ENCODE measurements at regions not wholly inside any gene's neighbourhood (a gene's known extent, or its start where the extent isn't known, plus 50 kb on each side); places are given as distances from the start of the nearest gene placed in this dataset.
A peak's percentile ranks its signal among the peaks of the same experiment; 100 is the strongest.

DNA sequence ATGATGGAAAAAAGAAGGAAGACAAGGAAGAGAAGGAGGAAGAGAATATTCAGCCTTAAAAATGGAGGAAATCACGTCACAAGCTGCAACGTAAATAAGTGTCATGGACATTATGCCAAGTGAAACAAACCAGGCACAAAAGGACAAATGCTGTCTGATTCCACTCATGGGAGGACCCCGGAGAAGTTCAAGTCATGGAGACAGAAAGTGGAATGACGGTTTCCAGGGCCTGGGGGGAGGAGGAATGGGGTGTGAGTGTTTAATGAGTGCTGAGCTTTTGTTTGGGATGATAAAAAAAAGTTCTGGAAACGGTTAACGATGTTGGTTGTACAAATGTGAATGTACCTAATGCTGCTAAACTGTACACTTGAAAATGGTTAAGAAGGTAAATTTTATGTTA, 439.5 kb downstream of the GADD45G start:
- peak in 1 of 2 experiments; percentile 59 for DNase-seq

DNA sequence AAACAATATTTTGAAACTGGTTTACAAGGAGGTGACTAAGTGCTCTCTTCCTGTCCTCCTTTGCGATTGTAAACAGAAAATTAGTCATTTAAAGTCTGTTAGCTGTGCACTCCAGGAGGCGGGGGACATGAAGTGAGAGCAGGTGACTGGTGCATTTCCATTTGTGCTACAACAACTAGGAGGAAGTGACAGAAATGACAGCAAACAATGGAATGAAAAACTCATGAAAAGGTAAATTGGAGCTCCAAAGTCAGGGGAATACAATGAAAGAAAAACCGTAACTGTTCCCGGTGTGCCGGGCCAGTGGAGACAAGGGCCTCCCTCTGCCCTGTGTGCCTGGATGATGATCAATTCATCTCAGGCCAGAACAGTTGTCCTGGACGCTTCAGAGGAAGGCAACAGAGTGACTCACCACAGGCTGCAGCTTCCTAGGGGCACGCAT, 439.9 kb downstream of the GADD45G start:
- DNase-seq: peak; percentile 18 to 59

DNA sequence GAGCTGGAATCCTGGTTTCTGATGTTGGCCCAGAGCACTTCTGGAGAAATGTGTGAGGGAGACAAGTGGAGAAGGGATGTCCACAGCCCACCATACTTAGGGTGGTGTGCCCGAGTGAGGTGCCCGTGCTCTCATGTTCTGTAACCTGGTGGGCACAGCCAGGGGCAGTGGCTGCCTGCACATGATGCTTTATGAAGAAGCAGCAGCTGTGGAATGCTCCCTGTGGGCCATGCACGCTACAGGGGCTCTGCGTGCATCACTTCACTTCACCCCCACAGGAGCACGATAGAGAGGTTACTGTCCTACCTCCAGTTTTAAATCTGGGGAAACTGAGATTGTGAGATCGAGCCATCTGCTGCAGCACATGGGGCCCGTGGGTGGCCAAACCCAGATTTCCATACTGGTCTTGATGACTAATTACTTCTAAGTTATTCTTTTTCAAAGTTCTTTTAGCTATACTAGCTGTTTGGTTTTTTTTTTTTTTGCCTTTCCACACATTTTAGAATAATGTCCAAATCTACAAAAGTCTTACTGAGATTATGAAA, 441.6 kb downstream of the GADD45G start:
- DNase-seq: no peak

DNA sequence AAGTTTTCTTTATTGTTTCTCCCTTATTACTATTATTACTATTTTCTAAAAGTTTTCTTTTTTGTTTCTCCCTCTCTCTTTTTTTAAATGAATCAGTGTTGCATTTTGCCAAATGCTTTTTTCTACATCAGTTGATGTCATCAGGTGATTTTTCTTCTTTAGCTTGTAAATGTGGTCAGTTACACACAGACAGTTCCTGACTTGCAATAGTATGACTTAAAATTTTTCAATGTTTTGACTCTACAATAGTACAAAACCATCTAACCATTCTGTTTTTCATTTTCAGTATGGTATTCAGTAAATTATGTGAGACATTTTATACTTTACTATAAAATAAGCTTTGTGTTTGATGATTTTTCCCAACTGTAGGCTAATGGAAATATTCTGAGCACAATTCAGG, 443.0 kb downstream of the GADD45G start:
- DNase-seq: no peak

DNA sequence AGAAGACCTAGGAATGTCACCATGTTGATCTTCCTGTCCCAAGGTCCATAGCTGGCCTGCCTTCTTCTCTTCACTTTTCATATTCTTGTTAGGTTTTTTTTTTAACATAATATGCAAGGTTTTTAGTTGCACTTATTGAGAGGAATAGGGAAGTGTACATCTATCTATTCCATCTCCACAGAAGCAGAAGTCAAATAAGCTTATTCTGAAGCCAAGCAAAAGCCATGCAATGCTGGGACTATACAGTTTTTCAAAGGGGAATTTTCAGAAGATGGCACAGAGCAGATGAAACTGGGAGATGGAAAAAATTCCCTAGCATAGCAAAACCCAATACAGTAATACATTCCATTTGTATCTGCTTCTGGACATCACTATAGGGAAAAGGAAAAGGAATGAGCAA, 447.6 kb downstream of the GADD45G start:
- no peak for DNase-seq

DNA sequence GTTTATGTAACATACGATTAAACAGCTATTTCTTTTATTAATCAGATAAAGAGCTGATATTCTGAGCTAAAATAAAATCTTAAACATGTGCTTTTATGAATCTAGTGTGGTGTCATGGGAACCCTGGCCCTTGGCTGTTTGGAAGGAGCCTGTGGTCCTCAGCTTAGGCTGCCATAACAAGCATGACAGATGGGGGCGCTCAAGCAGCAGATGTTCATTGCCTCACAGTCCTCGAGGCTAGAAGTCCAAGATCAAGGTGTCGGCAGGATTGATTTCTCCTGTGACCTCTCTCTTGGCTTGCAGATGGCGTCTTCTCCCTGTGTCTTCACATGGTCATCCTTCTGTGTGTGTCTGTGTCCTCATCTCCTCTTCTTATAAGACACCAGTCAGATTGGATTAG, 448.2 kb downstream of the GADD45G start:
- DNase-seq: no peak

DNA sequence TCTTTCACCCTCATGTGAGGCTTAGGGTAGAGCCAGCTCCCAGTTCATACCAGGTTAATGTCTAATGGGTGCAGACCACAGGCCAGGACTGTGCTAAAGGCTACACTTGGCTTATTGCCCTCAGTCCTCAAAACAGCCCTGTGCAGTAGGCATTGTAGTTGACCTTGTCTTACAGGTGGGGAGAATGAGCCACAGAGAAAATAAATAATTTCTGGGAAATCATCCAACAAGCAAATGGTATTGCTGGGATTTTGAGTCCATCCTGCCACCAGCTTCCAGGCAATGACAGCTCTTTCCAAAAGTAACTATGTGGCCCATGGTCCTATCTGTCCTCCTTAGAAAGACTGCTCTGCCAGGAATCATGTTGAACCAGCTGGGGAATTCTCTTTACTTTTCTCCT, 450.0 kb downstream of the GADD45G start:
- no peak for DNase-seq

DNA sequence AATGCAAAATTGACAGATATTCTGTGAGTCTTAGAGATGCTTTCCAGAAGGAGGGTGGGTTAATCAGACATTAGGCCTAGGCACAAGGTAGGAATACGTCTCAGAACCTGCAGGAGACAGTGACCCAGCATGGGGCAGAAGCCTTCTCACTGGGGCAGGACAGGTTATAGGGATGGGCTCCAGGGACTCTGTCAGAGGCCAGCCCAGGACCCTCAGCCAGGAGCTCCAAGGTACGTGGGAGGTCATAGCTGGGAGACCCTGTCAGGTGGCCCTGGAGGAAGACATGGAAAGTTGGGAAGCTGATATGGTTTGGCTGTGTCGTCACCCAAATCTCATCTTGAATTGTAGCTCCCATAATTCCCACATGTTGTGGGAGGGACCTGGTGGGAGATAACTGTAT, 450.4 kb downstream of the GADD45G start:
- DNase-seq: no peak

DNA sequence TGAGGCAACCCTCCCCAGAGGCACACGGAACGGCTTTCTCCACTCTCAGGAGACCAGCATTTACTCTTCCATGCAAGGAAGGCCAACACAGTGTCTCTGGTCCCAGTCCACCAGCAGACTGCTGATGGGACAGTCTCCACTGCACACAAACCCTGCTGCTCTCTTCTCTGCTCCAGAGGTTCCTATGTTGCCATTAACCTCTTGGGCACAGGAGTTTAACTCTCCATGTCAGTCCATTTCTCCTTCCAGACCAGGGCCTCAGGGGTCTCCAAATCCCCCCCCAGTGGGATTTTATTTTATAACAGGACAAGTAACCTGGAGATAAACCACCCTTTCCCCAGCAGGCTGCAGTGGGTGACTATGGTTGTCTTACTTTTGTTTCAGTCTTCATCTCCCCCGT, 452.5 kb downstream of the GADD45G start:
- no peak for DNase-seq

DNA sequence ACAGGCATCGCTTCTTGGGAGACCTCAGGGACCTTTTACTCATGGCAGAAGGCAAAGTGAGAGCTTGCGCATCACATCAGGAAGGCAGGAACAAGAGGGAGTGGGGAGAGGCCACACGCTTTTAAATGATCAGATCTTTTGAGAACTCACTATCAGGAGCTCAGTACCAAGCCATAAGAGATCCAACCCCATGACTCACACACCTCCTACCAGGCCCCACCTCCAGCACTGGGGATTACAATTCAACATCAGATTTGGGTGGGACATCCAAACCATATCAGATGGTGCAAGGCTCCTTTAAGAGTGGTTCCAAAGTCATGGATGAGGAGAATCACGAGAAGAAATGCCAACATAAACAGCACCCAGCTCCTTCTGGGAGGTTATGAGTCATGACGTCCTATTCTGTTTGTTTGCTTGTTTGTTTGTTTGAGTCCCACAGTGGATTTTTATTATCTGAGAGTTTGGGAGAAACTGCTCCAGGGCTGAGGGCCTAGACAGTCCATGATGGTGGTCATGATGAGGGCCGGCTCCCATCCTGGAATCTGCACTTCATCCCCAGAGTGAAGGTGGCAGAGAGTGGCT, 453.5 kb downstream of the GADD45G start:
- no peak for DNase-seq

DNA sequence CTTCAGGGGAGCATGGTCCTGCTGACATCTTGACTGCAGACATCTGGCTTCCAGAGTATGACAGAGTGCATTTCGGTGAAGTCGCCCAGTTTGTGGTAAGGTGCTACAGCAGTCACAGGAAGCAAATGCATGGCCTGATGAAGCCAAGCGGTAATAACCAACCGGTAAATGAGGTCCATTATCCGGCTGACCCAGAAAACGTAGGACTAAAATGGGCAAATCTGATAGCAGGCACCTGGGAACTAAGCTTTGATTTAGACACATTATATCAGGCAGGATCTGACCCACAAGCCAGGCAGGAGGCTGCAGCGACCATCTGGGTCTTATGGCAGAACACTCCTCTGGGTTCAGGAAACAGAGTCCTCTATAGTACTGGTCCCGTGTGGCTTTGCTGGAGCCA, 454.6 kb downstream of the GADD45G start:
- no peak for DNase-seq

DNA sequence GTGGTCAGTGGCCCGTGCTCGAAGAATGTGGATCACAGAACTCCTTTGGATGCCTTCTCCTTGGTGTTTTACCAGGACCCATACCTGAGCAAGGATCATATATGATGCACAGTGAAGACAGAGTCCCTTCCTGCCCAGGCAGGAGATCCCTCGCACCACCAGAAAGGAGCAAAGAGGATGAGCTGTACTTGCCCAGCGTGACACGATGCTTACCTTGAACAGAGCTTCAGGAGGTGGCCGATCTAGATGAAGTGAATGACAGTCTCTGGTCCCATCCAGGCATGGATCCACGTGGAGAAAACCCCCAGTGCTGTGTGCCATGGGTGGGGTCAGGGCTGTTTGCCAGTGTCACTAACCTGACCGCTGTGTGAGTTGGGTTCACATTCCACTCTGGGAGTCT, 455.4 kb downstream of the GADD45G start:
- DNase-seq: no peak

DNA sequence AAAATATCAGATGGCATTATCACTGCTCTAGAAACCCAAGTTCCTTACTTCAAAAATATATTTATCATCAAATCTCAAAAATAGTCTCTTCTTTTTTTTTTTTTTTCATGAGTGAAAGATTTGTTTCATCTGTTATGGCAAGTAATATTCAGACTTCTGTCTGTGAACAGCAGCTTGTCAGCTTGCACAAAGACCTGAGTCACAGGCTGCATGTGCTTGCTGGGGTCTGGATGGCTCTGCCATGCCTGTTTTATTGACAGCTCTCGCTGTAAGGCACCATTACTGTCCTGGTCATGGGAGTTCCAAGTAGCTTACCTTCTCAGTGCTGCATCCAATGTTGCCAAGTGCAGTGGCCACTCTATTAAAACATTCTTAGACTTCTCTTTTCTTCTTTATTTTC, 456.4 kb downstream of the GADD45G start:
- no peak for DNase-seq

DNA sequence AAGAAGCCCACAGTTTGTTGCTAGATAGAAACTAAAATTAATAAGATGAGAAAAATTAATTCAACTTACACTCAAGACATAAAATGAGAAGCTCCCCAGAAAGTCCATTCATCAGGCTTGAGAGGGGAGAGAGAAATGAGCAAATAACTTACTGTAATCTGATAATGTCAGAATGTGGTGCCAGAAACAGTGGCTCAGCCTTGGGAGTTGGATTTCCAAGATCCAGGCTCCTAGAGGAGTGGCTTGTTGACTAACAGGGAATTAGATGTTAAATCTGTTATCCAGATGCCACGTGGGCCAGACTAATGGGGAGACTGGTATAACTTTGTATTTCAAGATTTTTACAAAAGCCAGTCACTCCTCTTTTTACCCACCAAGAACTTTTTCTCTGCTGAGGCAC, 458.2 kb downstream of the GADD45G start:
- DNase-seq: no peak

DNA sequence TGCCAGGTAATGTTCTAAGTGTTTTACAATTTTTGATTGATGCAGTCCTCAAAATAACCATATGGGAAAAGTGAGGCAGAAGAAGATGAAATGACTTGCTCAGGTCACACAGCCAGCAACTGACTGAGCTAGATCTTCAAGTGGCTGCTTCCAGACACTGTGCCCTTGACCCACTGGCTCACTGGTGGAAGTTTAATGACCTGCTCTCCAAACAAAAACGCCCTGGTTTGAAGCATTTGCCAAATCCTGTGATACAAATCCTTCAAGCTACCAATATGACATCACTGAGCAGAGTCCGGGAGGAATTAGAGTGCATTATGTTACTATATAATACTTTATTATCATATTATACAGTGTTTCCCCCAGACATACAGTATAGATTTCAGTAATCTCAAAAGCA, 459.4 kb downstream of the GADD45G start:
- DNase-seq: no peak

DNA sequence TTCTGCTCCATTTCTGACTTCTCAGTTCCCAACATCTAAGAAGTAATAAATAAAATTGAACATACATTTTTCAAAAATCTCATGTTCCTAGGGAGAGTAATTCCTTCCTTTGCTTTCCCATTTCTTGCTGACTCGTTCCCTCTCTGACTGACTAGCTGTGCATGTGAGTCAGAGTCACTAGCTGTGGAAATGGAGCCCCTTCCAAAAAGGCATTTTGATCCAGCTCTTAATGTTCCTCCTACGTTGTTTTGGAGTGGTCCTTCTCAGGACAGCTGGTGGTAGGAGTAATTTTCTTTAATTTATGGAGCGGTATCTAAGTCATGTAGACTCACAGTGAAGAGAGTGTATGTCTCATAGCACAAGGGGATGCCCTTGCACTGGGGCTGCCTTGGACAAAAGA, 460.2 kb downstream of the GADD45G start:
- DNase-seq: no peak

DNA sequence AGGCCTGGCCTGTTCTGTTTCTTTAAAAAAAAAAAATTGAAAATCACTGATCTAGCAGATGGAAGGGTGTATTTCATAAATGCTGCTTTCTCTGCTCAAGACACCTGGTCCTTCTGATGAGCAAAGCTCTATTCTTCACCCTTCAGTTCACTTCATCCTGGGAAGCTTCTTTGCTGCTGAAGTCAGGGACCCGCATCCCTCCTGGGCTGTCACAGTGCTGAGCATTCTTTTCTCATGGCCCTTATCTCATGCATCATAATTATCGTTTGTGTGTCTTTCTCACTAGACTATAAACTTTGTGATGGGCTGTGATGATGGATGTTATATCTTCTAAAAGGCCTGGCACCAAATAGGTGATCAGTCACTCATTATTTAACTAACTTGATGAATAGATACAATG, 461.0 kb downstream of the GADD45G start:
- DNase-seq: no peak

DNA sequence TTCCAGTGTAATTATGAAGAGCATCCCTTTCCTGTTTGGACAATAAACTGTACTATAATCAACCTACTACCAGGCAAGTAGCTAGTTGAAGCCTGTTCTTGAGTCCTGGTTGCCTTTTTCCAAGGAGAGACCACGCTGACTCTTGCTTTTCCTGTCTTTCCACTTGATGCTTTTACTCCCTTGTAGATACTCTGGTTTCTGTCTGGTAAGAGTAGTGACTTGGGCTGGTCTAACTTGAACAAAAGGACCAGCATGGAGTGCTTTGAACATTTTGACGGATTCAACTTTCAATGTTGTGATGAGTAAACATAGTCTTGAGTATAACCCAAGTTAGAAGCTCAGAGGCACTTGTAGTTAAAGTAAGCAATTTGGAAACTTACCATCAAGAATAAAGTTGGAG, 464.3 kb downstream of the GADD45G start:
- DNase-seq: no peak

DNA sequence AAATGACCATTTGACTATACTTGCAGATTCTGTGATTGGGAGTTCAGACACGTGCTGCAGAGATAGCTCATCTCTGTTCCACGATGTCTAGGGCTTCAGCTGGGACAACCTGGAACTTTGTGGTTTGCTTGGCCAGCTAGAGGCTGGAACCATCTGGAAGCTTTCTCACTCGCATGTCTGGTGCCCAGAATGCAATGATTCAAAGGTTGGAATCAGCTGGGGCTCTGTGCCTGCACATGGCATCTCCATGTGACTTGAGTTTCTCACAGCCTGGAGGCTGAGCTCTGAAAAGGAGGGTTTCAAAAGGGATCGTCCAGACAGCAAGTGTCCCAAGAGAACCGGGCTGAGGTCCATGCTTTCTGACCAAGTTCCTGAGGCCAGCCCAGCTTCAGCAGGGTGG, 465.2 kb downstream of the GADD45G start:
- DNase-seq: no peak

DNA sequence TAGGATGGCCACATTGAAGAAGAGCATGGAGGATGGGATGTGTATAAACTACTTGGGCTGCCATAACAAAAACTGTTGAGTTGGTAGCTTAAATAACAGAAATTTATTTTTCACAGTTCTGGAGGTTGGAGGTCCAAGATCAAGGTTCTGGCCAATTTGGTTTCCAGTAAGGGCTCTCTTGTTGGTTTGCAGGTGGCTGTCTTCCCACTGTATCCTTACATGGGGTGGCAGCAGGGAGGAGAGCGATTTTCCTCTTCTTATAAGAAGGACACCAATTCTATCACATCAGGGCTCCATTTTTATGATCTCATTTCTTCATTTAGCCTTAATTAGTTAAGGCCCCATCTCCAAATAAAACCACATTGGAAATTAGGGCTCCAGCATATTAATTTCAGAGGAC, 465.7 kb downstream of the GADD45G start:
- DNase-seq: no peak

DNA sequence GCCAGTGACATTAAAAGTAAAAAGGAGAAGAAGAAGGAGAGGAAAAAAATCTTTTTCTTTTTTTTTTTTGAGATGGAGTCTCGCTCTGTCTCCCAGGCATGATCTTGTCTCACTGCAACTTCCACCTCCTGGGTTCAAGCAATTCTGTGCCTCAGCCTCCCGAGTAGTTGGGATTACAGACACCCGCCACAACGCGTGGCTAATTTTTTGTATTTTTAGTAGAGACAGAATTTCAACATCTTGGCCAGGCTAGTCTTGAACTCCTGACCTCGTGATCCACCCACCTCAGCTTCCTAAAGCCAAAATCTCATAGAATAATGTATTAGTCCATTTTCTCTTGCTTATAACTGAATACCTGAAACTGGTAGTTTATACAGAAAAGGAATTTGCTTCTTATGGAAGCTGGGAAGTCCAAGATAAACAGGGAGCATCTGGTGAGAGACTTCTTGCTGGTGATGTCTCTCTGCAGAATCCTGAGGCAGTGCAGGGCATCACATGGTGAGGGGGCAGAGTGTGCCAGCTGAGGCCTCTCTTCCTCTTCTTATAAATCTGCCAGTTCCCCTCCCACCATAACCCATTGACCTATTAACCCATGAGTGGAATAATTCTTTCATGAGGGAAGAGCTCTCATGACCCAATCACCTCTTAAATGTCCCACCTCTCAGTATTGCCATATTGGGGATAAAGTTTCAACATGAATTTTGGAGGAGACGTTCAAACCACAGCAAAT, 466.3 kb downstream of the GADD45G start:
- DNase-seq: no peak

DNA sequence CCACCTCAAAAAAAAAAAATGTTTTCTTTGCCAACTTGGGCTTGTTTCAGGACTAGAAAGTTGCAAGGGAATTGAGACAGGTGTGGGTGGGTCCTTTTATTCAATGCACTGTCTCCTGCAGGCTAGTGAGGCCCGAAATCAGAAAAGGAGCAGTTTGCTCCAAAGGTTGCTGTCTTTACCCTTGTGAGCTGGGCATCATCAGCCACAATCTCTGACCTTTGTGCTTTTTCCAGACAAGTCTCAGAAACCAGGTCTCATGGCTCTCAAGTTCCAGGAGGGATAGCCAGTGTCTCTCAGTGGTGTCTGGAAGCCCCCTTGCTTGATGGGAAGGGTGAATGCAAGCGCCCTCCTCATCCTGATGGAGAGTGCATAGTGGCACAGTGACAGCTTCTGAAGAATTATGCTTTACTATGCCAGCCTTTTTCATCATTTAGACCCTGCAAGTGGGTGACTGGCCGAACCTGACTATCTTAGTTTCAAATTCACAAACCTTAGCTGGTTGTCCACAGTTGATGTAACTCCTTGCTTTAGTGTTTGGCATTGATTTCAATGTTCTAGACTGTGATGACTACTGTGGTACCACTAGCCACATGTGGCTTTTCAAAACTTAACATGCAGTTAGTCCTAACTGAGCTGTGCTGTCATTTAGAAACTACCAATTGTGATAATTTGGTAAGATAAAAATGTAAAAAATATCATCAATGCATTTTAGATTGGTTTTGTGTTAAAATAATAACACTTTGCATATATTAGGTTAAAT, 468.6 kb downstream of the GADD45G start:
- no peak for DNase-seq

DNA sequence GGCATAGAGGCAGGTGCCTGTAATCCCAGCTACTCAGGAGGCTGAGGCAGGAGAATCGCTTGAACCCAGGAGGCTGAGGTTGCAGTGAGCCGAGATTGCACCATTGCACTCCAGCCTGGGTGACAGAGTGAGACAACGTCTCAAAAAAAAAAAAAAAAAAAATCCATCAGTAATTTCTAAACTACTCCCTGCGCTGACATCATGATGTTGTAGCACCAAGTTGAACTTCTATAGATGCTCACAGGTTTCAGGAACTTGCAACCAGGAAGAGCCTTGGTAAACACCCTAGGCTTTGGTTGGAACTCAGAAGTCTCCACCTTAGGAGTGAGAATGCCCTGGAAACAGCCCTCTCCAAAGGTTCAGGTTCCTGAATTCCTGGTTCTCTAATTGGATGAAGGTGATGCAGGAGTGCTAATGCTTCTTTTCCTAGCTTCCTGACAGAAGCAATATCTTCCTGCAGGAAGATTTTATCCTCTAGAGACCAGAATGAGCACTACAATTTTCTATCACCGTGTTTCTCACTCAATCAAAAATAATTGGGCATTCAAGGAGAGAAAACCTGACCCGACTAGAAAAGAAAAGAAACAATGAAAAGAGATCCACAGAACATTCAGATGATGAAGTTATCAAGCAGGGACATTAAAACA, 469.6 kb downstream of the GADD45G start:
- no peak for DNase-seq

Measured in NCI-H187 (cell line).